ENCODE measurements at regions not wholly inside any gene's neighbourhood (a gene's known extent, or its start where the extent isn't known, plus 50 kb on each side); places are given as distances from the start of the nearest gene placed in this dataset.

GRCh38 chr2:194672994-194673393 lies 984.0 kb upstream of the SLC39A10 start:
- TF ChIP-seq CTCF (IDR thresholded peaks at IDR 0.05; ENCODE audit: poor library complexity) (no peak), EZH2phosphoT487 (IDR thresholded peaks at IDR 0.05; ENCODE audit: low read depth, severe bottlenecking, unreplicated experiment) (no peak)

Data from hepatocyte (in vitro differentiated cells).